GM12891 (cell line): ENCODE measurements at regions not wholly inside any gene's neighbourhood (a gene's known extent, or its start where the extent isn't known, plus 50 kb on each side); places are given as distances from the start of the nearest gene placed in this dataset.

ENCODE experiments used
- PAX5 ChIP-seq: IDR thresholded peaks from 2 replicates; pipeline ENCODE4 v1.6.1; 2011; ENCODE audit warnings: low read length, moderate library complexity, mild to moderate bottlenecking; ENCODE audit not compliant: insufficient read depth, severe bottlenecking
- POLR2A ChIP-seq: IDR thresholded peaks from 2 replicates; pipeline ENCODE4 v1.6.1; 2011; ENCODE audit warnings: low read depth, low read length, control low read depth
- POLR2AphosphoS5 ChIP-seq: IDR thresholded peaks from 2 replicates; pipeline ENCODE4 v1.6.1; 2011; ENCODE audit warnings: low read depth, low read length, control low read depth
- POU2F2 ChIP-seq: IDR thresholded peaks from 2 replicates; pipeline ENCODE4 v1.6.1; 2011; ENCODE audit warnings: low read depth, mild to moderate bottlenecking, control low read depth, low read length, moderate library complexity
- SPI1 ChIP-seq: IDR thresholded peaks from 2 replicates; pipeline ENCODE4 v1.6.1; 2011; ENCODE audit warnings: low read depth, low read length, control low read depth
- TAF1 ChIP-seq: IDR thresholded peaks from 2 replicates; pipeline ENCODE4 v1.6.1; 2011; ENCODE audit warnings: low read depth, low read length, control low read depth

DNA sequence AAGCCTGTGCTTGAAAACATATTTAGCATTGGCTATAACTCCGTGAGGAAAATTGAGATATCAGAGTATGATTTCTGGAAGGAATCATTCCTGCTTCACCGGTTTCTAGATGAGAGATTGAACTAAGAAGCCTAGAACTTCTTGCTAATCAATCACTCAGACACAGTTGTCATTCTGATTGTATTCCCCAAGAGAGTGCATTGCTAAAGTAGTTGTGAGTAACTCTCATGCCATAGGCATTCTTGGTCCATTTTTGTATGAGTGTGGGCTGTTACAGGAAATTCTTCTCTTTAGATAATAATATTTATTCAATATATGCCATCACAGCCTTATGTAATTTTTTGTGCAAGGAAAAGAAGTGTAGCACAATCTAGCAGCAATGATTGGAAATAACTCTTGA is 893.3 kb upstream of the MDGA2 start:
- TF ChIP-seq TAF1: no peak
- no peak for TF ChIP-seq POLR2AphosphoS5
- TF ChIP-seq POLR2A: no peak
- no peak for TF ChIP-seq PAX5
- no peak for TF ChIP-seq SPI1
- no peak for TF ChIP-seq POU2F2
